Glutamatergic neuron (in vitro differentiated cells): ENCODE measurements at regions not wholly inside any gene's neighbourhood (a gene's known extent, or its start where the extent isn't known, plus 50 kb on each side); places are given as distances from the start of the nearest gene placed in this dataset.
"Not testable (repeated sequence)": the region's sequence is repeated elsewhere in the genome, so short reads cannot be mapped to it uniquely, and the experiment has no call there.

Source experiments
- DNase-seq: peaks from one replicate; pipeline ENCODE4 v3.0.0; 2022
- H3K27ac Mint-ChIP-seq: one replicate; pipeline ENCODE4 v1.8.0; 2020; ENCODE audit warnings: mild to moderate bottlenecking, mixed read lengths, inconsistent platforms; ENCODE audit not compliant: unreplicated experiment
- H3K27me3 Mint-ChIP-seq: one replicate; pipeline ENCODE4 v1.8.0; 2020; ENCODE audit warnings: mild to moderate bottlenecking, moderate library complexity, mixed read lengths, inconsistent platforms; ENCODE audit not compliant: unreplicated experiment
- H3K36me3 Mint-ChIP-seq: one replicate; pipeline ENCODE4 v1.8.0; 2020; ENCODE audit warnings: mild to moderate bottlenecking, mixed read lengths, inconsistent platforms; ENCODE audit not compliant: unreplicated experiment
- H3K4me1 Mint-ChIP-seq: one replicate; pipeline ENCODE4 v1.8.0; 2020; ENCODE audit warnings: mild to moderate bottlenecking, low read depth, mixed read lengths, inconsistent platforms; ENCODE audit not compliant: unreplicated experiment
- H3K4me3 Mint-ChIP-seq: one replicate; pipeline ENCODE4 v1.8.0; 2020; ENCODE audit warnings: mild to moderate bottlenecking, mixed read lengths, inconsistent platforms; ENCODE audit not compliant: unreplicated experiment
- H3K9me3 Mint-ChIP-seq: one replicate; pipeline ENCODE4 v1.8.0; 2020; ENCODE audit warnings: mild to moderate bottlenecking, moderate library complexity, mixed read lengths, inconsistent platforms; ENCODE audit not compliant: unreplicated experiment
- CTCF ChIP-seq: fragments of 200-600 bp; sonication (generic); IDR thresholded peaks from one replicate; pipeline ENCODE4 v1.5.0; 2021; ENCODE audit not compliant: partially characterized antibody, unreplicated experiment

GRCh38 chr4:101621120-101621519 is 169.4 kb upstream of the BANK1 start:
- no peak for DNase-seq
- Mint-ChIP-seq H3K9me3 (peaks cover 2% of the 10 kb centered on the region), H3K4me3 (no peak overlapping the region), H3K27me3 (no peaks in the 10 kb centered on the region), H3K27ac (no peak overlapping the region), H3K4me1 (no peaks in the 10 kb centered on the region), H3K36me3 (no peaks in the 10 kb centered on the region)
- no peak for TF ChIP-seq CTCF

- DNase-seq = no peak
- Mint-ChIP-seq H3K27ac (no peak overlapping the region), H3K36me3 (no peaks in the 10 kb centered on the region), H3K4me1 (no peaks in the 10 kb centered on the region), H3K9me3 (peaks cover 2% of the 10 kb centered on the region), H3K4me3 (no peak overlapping the region), H3K27me3 (no peaks in the 10 kb centered on the region)
- TF ChIP-seq CTCF = no peak
Observed at GRCh38 chr4:101615652-101616051, 174.9 kb upstream of the BANK1 start.

GRCh38 chr4:101606989-101607388 is 183.5 kb upstream of the BANK1 start:
- H3K36me3 Mint-ChIP-seq, H3K9me3 Mint-ChIP-seq, H3K4me1 Mint-ChIP-seq, H3K27ac Mint-ChIP-seq, H3K27me3 Mint-ChIP-seq, DNase-seq, H3K4me3 Mint-ChIP-seq: not testable (repeated sequence)

- H3K27ac Mint-ChIP-seq = no peak overlapping the region
- H3K4me3 Mint-ChIP-seq = no peak overlapping the region
- DNase-seq = no peak
- peaks cover 2% of the 10 kb centered on the region for H3K27me3 Mint-ChIP-seq
- TF ChIP-seq CTCF = no peak
- H3K36me3 Mint-ChIP-seq = peaks cover 6% of the 10 kb centered on the region
- peaks cover 1% of the 10 kb centered on the region for H3K9me3 Mint-ChIP-seq
- no peaks in the 10 kb centered on the region for H3K4me1 Mint-ChIP-seq
Observed at GRCh38 chr4:101604976-101605375, 185.6 kb upstream of the BANK1 start.

GRCh38 chr4:101600287-101600686 is 190.2 kb upstream of the BANK1 start:
- no peak for TF ChIP-seq CTCF
- Mint-ChIP-seq H3K9me3 (no peaks in the 10 kb centered on the region), H3K27me3 (peaks cover 3% of the 10 kb centered on the region), H3K36me3 (no peaks in the 10 kb centered on the region), H3K27ac (no peak overlapping the region), H3K4me3 (no peak overlapping the region), H3K4me1 (no peaks in the 10 kb centered on the region)
- no peak for DNase-seq

DNA sequence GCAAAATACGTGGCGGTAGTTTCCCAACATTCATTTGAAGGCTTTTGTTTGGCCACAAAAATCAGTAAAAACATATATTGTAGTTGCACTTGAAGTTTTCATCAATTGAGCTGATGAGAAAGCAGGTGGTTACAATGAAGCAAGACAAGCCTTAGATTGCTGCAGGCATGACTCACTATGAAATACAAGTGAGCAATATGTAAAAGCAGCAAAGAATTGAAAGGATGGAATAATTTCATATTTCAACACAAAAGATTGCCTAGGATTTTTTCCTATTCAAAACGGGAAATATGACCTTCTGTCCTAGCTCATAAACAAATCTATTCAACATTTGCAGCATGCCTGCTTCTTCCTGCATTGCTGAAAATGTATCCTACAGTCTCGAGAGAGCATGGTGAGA is 190.9 kb upstream of the BANK1 start:
- H3K4me1 Mint-ChIP-seq = no peaks in the 10 kb centered on the region
- no peaks in the 10 kb centered on the region for H3K9me3 Mint-ChIP-seq
- no peak for TF ChIP-seq CTCF
- H3K36me3 Mint-ChIP-seq = no peaks in the 10 kb centered on the region
- DNase-seq = no peak
- no peak overlapping the region for H3K4me3 Mint-ChIP-seq
- H3K27me3 Mint-ChIP-seq = peaks cover 3% of the 10 kb centered on the region
- H3K27ac Mint-ChIP-seq = no peak overlapping the region
